ENCODE measurements at regions not wholly inside any gene's neighbourhood (a gene's known extent, or its start where the extent isn't known, plus 50 kb on each side); places are given as distances from the start of the nearest gene placed in this dataset.

GRCh38 chr20:10972219-10972860 is 298.5 kb upstream of the JAG1 start:
- Histone ChIP-seq H3K4me1 (ENCODE audit: control insufficient read depth, insufficient read depth, low read length) (no peaks in the 10 kb centered on the region), H3K9me3 (ENCODE audit: control insufficient read depth, insufficient read depth, low read depth, low read length) (no peaks in the 10 kb centered on the region), H3K36me3 (ENCODE audit: control insufficient read depth, insufficient read depth, low read length) (no peaks in the 10 kb centered on the region), H3K4me3 (ENCODE audit: low read depth in 2 of 2, low read length in 2 of 2) (no peak overlapping the region), H3K27ac (ENCODE audit: low read length) (no peak overlapping the region), H3K27me3 (ENCODE audit: control insufficient read depth, insufficient read depth, low read length) (no peaks in the 10 kb centered on the region)
- no peak for TF ChIP-seq SIN3A (IDR thresholded peaks at IDR 0.05; ENCODE audit: borderline replicate concordance, insufficient read depth, low read depth, low read length)
- ChIA-PET CTCF (no interaction called here), POLR2A (no interaction called here)
- in situ Hi-C loops (cut with HindIII; ENCODE audit: low pct_unique_long_range_greater_than_20kb, low sequenced_read_pairs), result no loop called here
- ATAC-seq (no peak), DNase-seq (ENCODE audit: low read depth, low spot score) (no peak)
- intact Hi-C loops (cut with micrococcal nuclease; ENCODE audit: unreplicated experiment), result no loop called here
- no TSS peak for BruUV-seq (replicated peaks)

GRCh38 chr20:10976051-10976450 is 302.3 kb upstream of the JAG1 start:
- TF ChIP-seq TCF7L2 (IDR thresholded peaks at IDR 0.05; ENCODE audit: low read depth, low read length), result no peak
- TF ChIP-seq POLR2AphosphoS5 (IDR thresholded peaks at IDR 0.05; ENCODE audit: low read depth, low read length), result no peak
- no peak for TF ChIP-seq CTCF (IDR thresholded peaks at IDR 0.05)
- TF ChIP-seq SIN3A (IDR thresholded peaks at IDR 0.05; ENCODE audit: borderline replicate concordance, insufficient read depth, low read depth, low read length), result no peak
- no peak for TF ChIP-seq REST (IDR thresholded peaks at IDR 0.05; ENCODE audit: insufficient read depth in 1 of 2, low read depth in 2 of 2, low read length in 1 of 2)
- H3K27ac ChIP-seq (ENCODE audit: low read length), result no peak overlapping the region
- no peaks in the 10 kb centered on the region for H3K27me3 ChIP-seq (ENCODE audit: control insufficient read depth, insufficient read depth, low read length)
- BruUV-seq (replicated peaks), result no TSS peak
- intact Hi-C loops (cut with micrococcal nuclease; ENCODE audit: unreplicated experiment) (no loop called here), in situ Hi-C loops (cut with HindIII; ENCODE audit: low pct_unique_long_range_greater_than_20kb, low sequenced_read_pairs) (no loop called here)
- ATAC-seq, result no peak
- no peak for DNase-seq (ENCODE audit: low read depth, low spot score)
- CTCF ChIA-PET, result no interaction called here
- no peaks in the 10 kb centered on the region for H3K4me1 ChIP-seq (ENCODE audit: control insufficient read depth, insufficient read depth, low read length)
- no peak overlapping the region for H3K4me3 ChIP-seq (ENCODE audit: low read depth in 2 of 2, low read length in 2 of 2)
- no peaks in the 10 kb centered on the region for H3K9me3 ChIP-seq (ENCODE audit: control insufficient read depth, insufficient read depth, low read depth, low read length)
- H3K36me3 ChIP-seq (ENCODE audit: control insufficient read depth, insufficient read depth, low read length), result no peaks in the 10 kb centered on the region
- POLR2A ChIA-PET, result no interaction called here

- Histone ChIP-seq H3K36me3 (ENCODE audit: control insufficient read depth, insufficient read depth, low read length) (no peaks in the 10 kb centered on the region), H3K4me1 (ENCODE audit: control insufficient read depth, insufficient read depth, low read length) (no peaks in the 10 kb centered on the region), H3K27ac (ENCODE audit: low read length) (no peak overlapping the region), H3K9me3 (ENCODE audit: control insufficient read depth, insufficient read depth, low read depth, low read length) (no peaks in the 10 kb centered on the region), H3K4me3 (ENCODE audit: low read depth in 2 of 2, low read length in 2 of 2) (no peak overlapping the region), H3K27me3 (ENCODE audit: control insufficient read depth, insufficient read depth, low read length) (no peaks in the 10 kb centered on the region)
- DNase-seq (ENCODE audit: low read depth, low spot score), result no peak
- ChIA-PET POLR2A (no interaction called here), CTCF (no interaction called here)
- TF ChIP-seq SIN3A (IDR thresholded peaks at IDR 0.05; ENCODE audit: borderline replicate concordance, insufficient read depth, low read depth, low read length), result no peak
- no peak for TF ChIP-seq POLR2AphosphoS5 (IDR thresholded peaks at IDR 0.05; ENCODE audit: low read depth, low read length)
- TF ChIP-seq TCF7L2 (IDR thresholded peaks at IDR 0.05; ENCODE audit: low read depth, low read length), result no peak
- TF ChIP-seq REST (IDR thresholded peaks at IDR 0.05; ENCODE audit: insufficient read depth in 1 of 2, low read depth in 2 of 2, low read length in 1 of 2), result no peak
- no peak for TF ChIP-seq CTCF (IDR thresholded peaks at IDR 0.05)
- no TSS peak for BruUV-seq (replicated peaks)
- intact Hi-C loops (cut with micrococcal nuclease; ENCODE audit: unreplicated experiment), result no loop called here
- no peak for ATAC-seq
- in situ Hi-C loops (cut with HindIII; ENCODE audit: low pct_unique_long_range_greater_than_20kb, low sequenced_read_pairs), result no loop called here
Observed at GRCh38 chr20:10978019-10978702, 304.4 kb upstream of the JAG1 start.

All from Panc1 (cell line).